PC-3 (cell line): ENCODE measurements at regions not wholly inside any gene's neighbourhood (a gene's known extent, or its start where the extent isn't known, plus 50 kb on each side); places are given as distances from the start of the nearest gene placed in this dataset.

ENCODE experiments used
- CTCF ChIP-seq: fragments of 300-600 bp; sonication (generic); conservative IDR thresholded peaks from 2 replicates; pipeline ENCODE4 v1.5.1; 2017; ENCODE audit warnings: antibody characterized with exemption, low read depth, mild to moderate bottlenecking, low read length
- EZH2 ChIP-seq: fragments of 300-600 bp; sonication (generic); IDR thresholded peaks from one replicate; pipeline ENCODE4 v1.6.1; 2017; ENCODE audit warnings: antibody characterized with exemption, mild to moderate bottlenecking, low read length; ENCODE audit not compliant: unreplicated experiment
- EZH2phosphoT487 ChIP-seq: fragments of 300-600 bp; sonication (generic); IDR thresholded peaks from 2 replicates; pipeline ENCODE4 v1.6.1; 2018; ENCODE audit warnings: mild to moderate bottlenecking, antibody characterized with exemption, low read length, borderline replicate concordance

DNA sequence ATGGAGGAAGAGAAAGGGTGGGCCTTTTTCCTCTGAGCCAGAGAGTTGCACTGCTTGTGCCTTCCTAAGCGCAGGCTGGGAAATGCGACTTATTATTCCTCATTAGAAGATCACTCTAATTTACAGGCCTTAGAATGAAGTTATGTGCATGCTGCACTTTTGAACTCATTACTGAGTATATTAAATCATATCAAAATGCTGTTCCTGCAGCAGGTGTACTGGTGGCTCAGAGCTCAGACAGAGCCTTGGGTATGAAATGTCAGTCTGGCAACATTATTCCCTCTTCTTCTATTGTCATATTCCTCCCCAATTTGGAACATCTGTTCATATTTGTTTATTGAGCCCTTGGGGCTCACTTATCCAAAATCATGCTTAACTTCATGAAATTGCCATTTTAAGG is 85.5 kb downstream of the ADCYAP1 start:
- TF ChIP-seq EZH2phosphoT487 (no peak), CTCF (no peak), EZH2 (no peak)
